ENCODE measurements at regions not wholly inside any gene's neighbourhood (a gene's known extent, or its start where the extent isn't known, plus 50 kb on each side); places are given as distances from the start of the nearest gene placed in this dataset.

DNA sequence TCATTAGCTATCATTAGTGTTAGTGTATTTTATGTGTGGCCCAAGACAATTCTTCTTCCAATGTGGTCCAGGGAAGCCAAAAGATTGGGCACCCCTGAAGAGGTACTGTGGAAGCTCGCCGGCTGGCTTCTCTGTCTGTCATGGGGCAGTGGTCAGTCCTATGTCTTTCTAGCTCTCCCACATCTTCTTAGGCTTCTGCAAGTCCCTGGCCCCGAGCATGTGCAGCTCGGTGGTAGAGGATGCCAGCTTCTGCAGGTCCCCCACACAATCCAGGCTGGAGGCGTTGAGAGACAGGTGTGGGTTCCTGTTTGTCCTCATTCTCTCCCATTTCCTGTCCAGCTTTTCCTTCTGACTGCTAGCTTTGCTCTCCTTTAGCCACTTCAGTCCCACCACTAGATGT lies 134.1 kb upstream of the NALF2 start:
- Histone ChIP-seq H3K27me3 (replicated peaks; ENCODE audit: control insufficient read depth, insufficient read depth, low read length, poor library complexity, severe bottlenecking) (no peaks in the 10 kb centered on the region), H3K27ac (ENCODE audit: insufficient read depth, low read length, poor library complexity, severe bottlenecking) (no peak overlapping the region), H3K9me3 (ENCODE audit: control insufficient read depth, low read length) (no peaks in the 10 kb centered on the region), H3K4me1 (ENCODE audit: control insufficient read depth, insufficient read depth, low read length, poor library complexity, severe bottlenecking) (no peaks in the 10 kb centered on the region), H3K4me3 (ENCODE audit: insufficient read depth, low read depth, low read length, poor library complexity, severe bottlenecking) (no peak overlapping the region), H3K36me3 (ENCODE audit: control insufficient read depth, insufficient read depth, low read length) (no peaks in the 10 kb centered on the region)
- no peak for DNase-seq

GRCh38 chrX:69366183-69366582 lies 137.9 kb upstream of the NALF2 start:
- H3K36me3 ChIP-seq (ENCODE audit: control insufficient read depth, insufficient read depth, low read length): no peaks in the 10 kb centered on the region
- no peaks in the 10 kb centered on the region for H3K27me3 ChIP-seq (replicated peaks; ENCODE audit: control insufficient read depth, insufficient read depth, low read length, poor library complexity, severe bottlenecking)
- H3K4me3 ChIP-seq (ENCODE audit: insufficient read depth, low read depth, low read length, poor library complexity, severe bottlenecking): no peak overlapping the region
- no peak for DNase-seq
- H3K9me3 ChIP-seq (ENCODE audit: control insufficient read depth, low read length): no peaks in the 10 kb centered on the region
- no peak overlapping the region for H3K27ac ChIP-seq (ENCODE audit: insufficient read depth, low read length, poor library complexity, severe bottlenecking)
- H3K4me1 ChIP-seq (ENCODE audit: control insufficient read depth, insufficient read depth, low read length, poor library complexity, severe bottlenecking): no peaks in the 10 kb centered on the region

DNA sequence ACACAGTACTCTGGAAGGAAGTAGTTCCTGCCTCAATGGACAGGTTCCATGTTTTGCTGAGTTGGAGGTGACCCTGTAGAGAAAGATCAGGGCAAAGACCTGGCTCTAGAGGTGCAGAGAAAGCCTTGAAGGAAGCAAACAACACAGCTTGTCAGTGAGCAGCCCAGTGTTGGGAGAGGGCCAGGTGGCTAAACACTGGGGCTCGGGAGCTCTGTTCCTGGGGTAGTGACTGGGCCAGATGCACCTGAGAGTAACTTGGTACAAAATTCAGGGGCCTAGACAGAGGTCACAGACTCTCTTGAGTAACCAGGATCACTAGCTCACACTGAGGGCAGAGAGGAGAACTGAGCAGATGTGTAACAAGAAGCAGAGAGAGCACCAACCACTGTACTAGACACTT lies 138.4 kb upstream of the NALF2 start:
- Histone ChIP-seq H3K27ac (ENCODE audit: insufficient read depth, low read length, poor library complexity, severe bottlenecking) (no peak overlapping the region), H3K27me3 (replicated peaks; ENCODE audit: control insufficient read depth, insufficient read depth, low read length, poor library complexity, severe bottlenecking) (no peaks in the 10 kb centered on the region), H3K9me3 (ENCODE audit: control insufficient read depth, low read length) (no peaks in the 10 kb centered on the region), H3K36me3 (ENCODE audit: control insufficient read depth, insufficient read depth, low read length) (no peaks in the 10 kb centered on the region), H3K4me3 (ENCODE audit: insufficient read depth, low read depth, low read length, poor library complexity, severe bottlenecking) (no peak overlapping the region), H3K4me1 (ENCODE audit: control insufficient read depth, insufficient read depth, low read length, poor library complexity, severe bottlenecking) (no peaks in the 10 kb centered on the region)
- no peak for DNase-seq

DNA sequence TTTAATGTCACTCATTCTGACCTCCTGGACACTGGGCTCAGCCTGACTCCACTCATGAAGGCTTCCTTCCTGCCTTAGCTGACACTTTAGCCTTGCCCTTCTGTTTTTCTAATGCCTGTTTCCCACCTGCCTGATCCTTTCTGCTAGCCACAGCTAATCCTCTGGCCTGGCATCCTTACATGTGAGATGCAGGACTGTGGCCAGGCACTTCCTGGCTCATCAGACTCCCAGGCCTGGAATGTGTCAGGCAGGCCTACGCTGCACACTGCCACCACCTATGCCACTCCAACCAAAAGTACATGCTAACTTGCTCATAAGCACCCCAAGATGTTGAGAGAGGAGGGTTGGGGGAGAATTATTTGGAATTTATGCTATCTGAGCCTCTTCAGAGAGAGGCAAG lies 138.8 kb upstream of the NALF2 start:
- DNase-seq: no peak
- Histone ChIP-seq H3K4me3 (ENCODE audit: insufficient read depth, low read depth, low read length, poor library complexity, severe bottlenecking) (no peak overlapping the region), H3K9me3 (ENCODE audit: control insufficient read depth, low read length) (no peaks in the 10 kb centered on the region), H3K36me3 (ENCODE audit: control insufficient read depth, insufficient read depth, low read length) (no peaks in the 10 kb centered on the region), H3K4me1 (ENCODE audit: control insufficient read depth, insufficient read depth, low read length, poor library complexity, severe bottlenecking) (no peaks in the 10 kb centered on the region), H3K27me3 (replicated peaks; ENCODE audit: control insufficient read depth, insufficient read depth, low read length, poor library complexity, severe bottlenecking) (no peaks in the 10 kb centered on the region), H3K27ac (ENCODE audit: insufficient read depth, low read length, poor library complexity, severe bottlenecking) (no peak overlapping the region)

GRCh38 chrX:69362856-69363255 lies 141.3 kb upstream of the NALF2 start:
- Histone ChIP-seq H3K9me3 (ENCODE audit: control insufficient read depth, low read length) (no peaks in the 10 kb centered on the region), H3K4me1 (ENCODE audit: control insufficient read depth, insufficient read depth, low read length, poor library complexity, severe bottlenecking) (no peaks in the 10 kb centered on the region), H3K27ac (ENCODE audit: insufficient read depth, low read length, poor library complexity, severe bottlenecking) (no peak overlapping the region), H3K27me3 (replicated peaks; ENCODE audit: control insufficient read depth, insufficient read depth, low read length, poor library complexity, severe bottlenecking) (no peaks in the 10 kb centered on the region), H3K4me3 (ENCODE audit: insufficient read depth, low read depth, low read length, poor library complexity, severe bottlenecking) (no peak overlapping the region), H3K36me3 (ENCODE audit: control insufficient read depth, insufficient read depth, low read length) (no peaks in the 10 kb centered on the region)
- DNase-seq: no peak

- Histone ChIP-seq H3K36me3 (ENCODE audit: control insufficient read depth, insufficient read depth, low read length) (no peaks in the 10 kb centered on the region), H3K27ac (ENCODE audit: insufficient read depth, low read length, poor library complexity, severe bottlenecking) (no peak overlapping the region), H3K9me3 (ENCODE audit: control insufficient read depth, low read length) (no peaks in the 10 kb centered on the region), H3K4me3 (ENCODE audit: insufficient read depth, low read depth, low read length, poor library complexity, severe bottlenecking) (no peak overlapping the region), H3K4me1 (ENCODE audit: control insufficient read depth, insufficient read depth, low read length, poor library complexity, severe bottlenecking) (no peaks in the 10 kb centered on the region), H3K27me3 (replicated peaks; ENCODE audit: control insufficient read depth, insufficient read depth, low read length, poor library complexity, severe bottlenecking) (no peaks in the 10 kb centered on the region)
- no peak for DNase-seq
Observed at GRCh38 chrX:69362354-69362753, 141.8 kb upstream of the NALF2 start.

GRCh38 chrX:69361311-69361845 lies 142.7 kb upstream of the NALF2 start:
- no peaks in the 10 kb centered on the region for H3K9me3 ChIP-seq (ENCODE audit: control insufficient read depth, low read length)
- no peak overlapping the region for H3K4me3 ChIP-seq (ENCODE audit: insufficient read depth, low read depth, low read length, poor library complexity, severe bottlenecking)
- DNase-seq: no peak
- no peaks in the 10 kb centered on the region for H3K36me3 ChIP-seq (ENCODE audit: control insufficient read depth, insufficient read depth, low read length)
- no peaks in the 10 kb centered on the region for H3K4me1 ChIP-seq (ENCODE audit: control insufficient read depth, insufficient read depth, low read length, poor library complexity, severe bottlenecking)
- H3K27me3 ChIP-seq (replicated peaks; ENCODE audit: control insufficient read depth, insufficient read depth, low read length, poor library complexity, severe bottlenecking): no peaks in the 10 kb centered on the region
- H3K27ac ChIP-seq (ENCODE audit: insufficient read depth, low read length, poor library complexity, severe bottlenecking): no peak overlapping the region

DNA sequence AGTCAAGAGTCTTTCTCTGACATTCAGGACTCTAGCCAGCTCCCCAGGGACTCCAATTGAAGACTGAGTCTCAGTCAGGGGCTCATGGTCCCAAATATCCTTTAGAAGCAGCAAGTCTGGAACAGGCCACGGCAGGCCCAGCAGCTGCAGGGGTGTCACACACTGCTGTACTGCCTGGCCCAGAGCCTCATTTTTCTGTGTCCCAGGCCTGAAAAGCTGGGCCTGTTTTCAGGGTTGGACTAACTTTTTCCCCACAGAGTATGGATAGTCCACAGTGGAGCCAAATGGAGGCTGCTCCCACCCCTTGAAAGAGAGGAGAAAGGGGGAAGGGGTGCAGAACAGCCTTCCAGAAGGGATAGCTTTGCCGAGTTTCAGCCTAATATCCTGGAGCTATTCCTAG lies 146.8 kb upstream of the NALF2 start:
- no peak for DNase-seq
- no peaks in the 10 kb centered on the region for H3K27me3 ChIP-seq (replicated peaks; ENCODE audit: control insufficient read depth, insufficient read depth, low read length, poor library complexity, severe bottlenecking)

DNA sequence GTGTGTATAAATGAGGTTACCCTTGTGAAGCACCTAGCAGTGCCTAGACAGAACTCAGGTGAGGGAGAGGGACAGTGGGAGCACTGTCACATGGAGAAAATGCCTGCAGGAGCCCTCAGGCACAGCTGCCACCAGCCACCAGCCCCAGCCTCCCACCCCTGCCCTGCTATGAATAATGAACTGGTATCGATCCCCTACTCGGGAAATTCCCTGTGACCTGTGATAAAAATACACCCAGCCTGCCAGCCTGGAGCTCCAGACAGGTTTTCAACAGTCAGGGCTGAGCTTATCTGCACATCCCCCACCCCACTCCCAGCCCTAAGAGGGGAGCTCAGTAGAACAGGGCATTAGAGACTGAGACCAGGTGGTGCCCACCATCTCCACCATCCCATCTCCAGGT lies 159.6 kb upstream of the PJA1 start:
- Histone ChIP-seq H3K4me3 (ENCODE audit: insufficient read depth, low read depth, low read length, poor library complexity, severe bottlenecking) (no peak overlapping the region), H3K4me1 (ENCODE audit: control insufficient read depth, insufficient read depth, low read length, poor library complexity, severe bottlenecking) (no peaks in the 10 kb centered on the region), H3K9me3 (ENCODE audit: control insufficient read depth, low read length) (no peaks in the 10 kb centered on the region), H3K27me3 (replicated peaks; ENCODE audit: control insufficient read depth, insufficient read depth, low read length, poor library complexity, severe bottlenecking) (no peaks in the 10 kb centered on the region), H3K36me3 (ENCODE audit: control insufficient read depth, insufficient read depth, low read length) (no peaks in the 10 kb centered on the region), H3K27ac (ENCODE audit: insufficient read depth, low read length, poor library complexity, severe bottlenecking) (no peak overlapping the region)
- DNase-seq: no peak

More for the DNA sequence above, 146.8 kb upstream of the NALF2 start:
- Histone ChIP-seq H3K27ac (ENCODE audit: insufficient read depth, low read length, poor library complexity, severe bottlenecking) (no peak overlapping the region), H3K4me1 (ENCODE audit: control insufficient read depth, insufficient read depth, low read length, poor library complexity, severe bottlenecking) (no peaks in the 10 kb centered on the region), H3K9me3 (ENCODE audit: control insufficient read depth, low read length) (no peaks in the 10 kb centered on the region), H3K4me3 (ENCODE audit: insufficient read depth, low read depth, low read length, poor library complexity, severe bottlenecking) (no peak overlapping the region), H3K36me3 (ENCODE audit: control insufficient read depth, insufficient read depth, low read length) (no peaks in the 10 kb centered on the region)

GRCh38 chrX:69323786-69324720 lies 158.8 kb upstream of the PJA1 start:
- Histone ChIP-seq H3K4me1 (ENCODE audit: control insufficient read depth, insufficient read depth, low read length, poor library complexity, severe bottlenecking) (no peaks in the 10 kb centered on the region), H3K27ac (ENCODE audit: insufficient read depth, low read length, poor library complexity, severe bottlenecking) (no peak overlapping the region), H3K4me3 (ENCODE audit: insufficient read depth, low read depth, low read length, poor library complexity, severe bottlenecking) (no peak overlapping the region), H3K9me3 (ENCODE audit: control insufficient read depth, low read length) (no peaks in the 10 kb centered on the region), H3K27me3 (replicated peaks; ENCODE audit: control insufficient read depth, insufficient read depth, low read length, poor library complexity, severe bottlenecking) (no peaks in the 10 kb centered on the region), H3K36me3 (ENCODE audit: control insufficient read depth, insufficient read depth, low read length) (no peaks in the 10 kb centered on the region)
- no peak for DNase-seq

Data from effector memory CD4-positive, alpha-beta T cell (primary cell).